Keratinocyte (primary cell): ENCODE measurements at regions not wholly inside any gene's neighbourhood (a gene's known extent, or its start where the extent isn't known, plus 50 kb on each side); places are given as distances from the start of the nearest gene placed in this dataset.

ENCODE experiments used
- CTCF ChIP-seq, 3 experiments: IDR thresholded peaks in 1 of 3; conservative IDR thresholded peaks in 1 of 3; optimal IDR thresholded peaks in 1 of 3; 2 replicates in 2 of 3; 3 replicates in 1 of 3; pipeline versions ENCODE3 to v1.5.1; 2011; ENCODE audit warnings: low read length in 3 of 3, mild to moderate bottlenecking in 3 of 3, moderate library complexity in 2 of 3, control low read depth in 1 of 3, inconsistent platforms in 1 of 3; ENCODE audit not compliant: insufficient read depth in 2 of 3; ENCODE audit errors: extremely low read depth in 1 of 3
- EZH2 ChIP-seq: IDR thresholded peaks from one replicate; pipeline ENCODE4 v1.6.1; 2012; ENCODE audit warnings: inconsistent platforms, mild to moderate bottlenecking, low read length, moderate library complexity

- TF ChIP-seq CTCF (optimal IDR thresholded peaks at IDR 0.05 in 1 of 3, IDR thresholded peaks at IDR 0.05 in 1 of 3, conservative IDR thresholded peaks at IDR 0.05 in 1 of 3; ENCODE audit: extremely low read depth in 1 of 3, insufficient read depth in 2 of 3, low read length in 3 of 3): no peak
- no peak for TF ChIP-seq EZH2
Measured at GRCh38 chr16:66147291-66147690, 219.2 kb upstream of the CDH5 start.
